Common myeloid progenitor, CD34-positive (primary cell): ENCODE measurements at regions not wholly inside any gene's neighbourhood (a gene's known extent, or its start where the extent isn't known, plus 50 kb on each side); places are given as distances from the start of the nearest gene placed in this dataset.

Source experiments
- CTCF ChIA-PET: fragments of 350-600 bp; sonication (Branson Sonifier 250); formaldehyde crosslinking; loops from one replicate; lab custom pipeline; 2021; ENCODE audit warnings: antibody characterized with exemption; lab: Charles Lee
- POLR2A ChIA-PET: fragments of 350-600 bp; sonication (Branson Sonifier 250); formaldehyde crosslinking; loops from one replicate; lab custom pipeline; 2021; ENCODE audit warnings: antibody characterized with exemption; lab: Charles Lee
- DNase-seq, 3 donors: peaks; one replicate each; pipeline versions ENCODE4 v3.0.0 to v3.0.0-alpha.2; 2013
- H3K27ac ChIP-seq, 2 experiments: 1 replicate in 1 of 2; 2 replicates in 1 of 2; pipeline ENCODE4 v1.7.0; 2013; ENCODE audit warnings: inconsistent platforms in 2 of 2, low read length in 2 of 2, mild to moderate bottlenecking in 2 of 2, low read depth in 1 of 2, moderate library complexity in 1 of 2; ENCODE audit not compliant: severe bottlenecking in 2 of 2, insufficient read depth in 1 of 2, poor library complexity in 1 of 2
- H3K27me3 ChIP-seq, 5 experiments: replicated peaks in 2 of 5; 1 replicate in 3 of 5; 2 replicates in 2 of 5; pipeline versions ENCODE4 v1.6.1 to v1.7.0; 2013; ENCODE audit warnings: low read length in 4 of 5, mild to moderate bottlenecking in 2 of 5, moderate library complexity in 2 of 5, inconsistent platforms in 1 of 5; ENCODE audit not compliant: insufficient read depth in 5 of 5, control insufficient read depth in 4 of 5
- H3K36me3 ChIP-seq, 4 experiments: 1 replicate in 2 of 4; 2 replicates in 2 of 4; pipeline versions ENCODE4 v1.6.1 to v1.7.0; 2013; ENCODE audit warnings: low read length in 3 of 4, control low read depth in 1 of 4, mild to moderate bottlenecking in 1 of 4; ENCODE audit not compliant: control insufficient read depth in 4 of 4, insufficient read depth in 4 of 4
- H3K4me1 ChIP-seq, 4 experiments: 1 replicate in 3 of 4; 2 replicates in 1 of 4; pipeline versions ENCODE4 v1.6.1 to v1.7.1; 2013; ENCODE audit warnings: low read length in 3 of 4, mild to moderate bottlenecking in 3 of 4, control low read depth in 1 of 4, inconsistent platforms in 1 of 4, moderate library complexity in 1 of 4; ENCODE audit not compliant: control insufficient read depth in 4 of 4, insufficient read depth in 4 of 4; ENCODE audit errors: control extremely low read depth in 1 of 4
- H3K4me3 ChIP-seq, 7 experiments: 1 replicate in 4 of 7; 2 replicates in 3 of 7; pipeline versions ENCODE4 v1.5.1 to v1.7.0; 2013; ENCODE audit warnings: mild to moderate bottlenecking in 7 of 7, low read length in 6 of 7, moderate library complexity in 6 of 7, inconsistent platforms in 2 of 7, low read depth in 2 of 7, control low read depth in 1 of 7; ENCODE audit not compliant: insufficient read depth in 4 of 7, control insufficient read depth in 1 of 7; ENCODE audit errors: extremely low read depth in 1 of 7
- H3K9me3 ChIP-seq, 5 experiments: 1 replicate in 4 of 5; 2 replicates in 1 of 5; pipeline versions ENCODE4 v1.6.1 to v1.7.1; 2013; ENCODE audit warnings: low read length in 4 of 5, mild to moderate bottlenecking in 2 of 5, inconsistent platforms in 1 of 5, low read depth in 1 of 5, moderate library complexity in 1 of 5; ENCODE audit not compliant: control insufficient read depth in 4 of 5, insufficient read depth in 2 of 5; ENCODE audit errors: control extremely low read depth in 1 of 5
- WGBS: methylation state at CpG from one replicate; pipeline ENCODE4 v1.1.5; 2013; ENCODE audit not compliant: insufficient coverage; 5-methylcytosine and 5-hydroxymethylcytosine counted together

- POLR2A ChIA-PET = no interaction called here
- no peak overlapping the region for H3K4me3 ChIP-seq
- H3K27me3 ChIP-seq = no peaks in the 10 kb centered on the region
- no peaks in the 10 kb centered on the region for H3K4me1 ChIP-seq
- CTCF ChIA-PET = no interaction called here
- H3K27ac ChIP-seq = no peak overlapping the region
- 100% methylated on average over 1 of the region's 1 CpG for WGBS
- H3K9me3 ChIP-seq = no peaks in the 10 kb centered on the region
- no peak for DNase-seq
- H3K36me3 ChIP-seq = no peaks in the 10 kb centered on the region
Measured at GRCh38 chr13:67285611-67286010, 55.5 kb upstream of the PCDH9 start.

GRCh38 chr13:67283637-67284036 is 53.5 kb upstream of the PCDH9 start:
- no peaks in the 10 kb centered on the region for H3K4me1 ChIP-seq
- 100% methylated on average over 1 of the region's 2 CpGs for WGBS
- H3K4me3 ChIP-seq = no peak overlapping the region
- no peaks in the 10 kb centered on the region for H3K27me3 ChIP-seq
- ChIA-PET POLR2A (no interaction called here), CTCF (no interaction called here)
- H3K9me3 ChIP-seq = no peaks in the 10 kb centered on the region
- H3K36me3 ChIP-seq = no peaks in the 10 kb centered on the region
- no peak overlapping the region for H3K27ac ChIP-seq
- DNase-seq = no peak

DNA sequence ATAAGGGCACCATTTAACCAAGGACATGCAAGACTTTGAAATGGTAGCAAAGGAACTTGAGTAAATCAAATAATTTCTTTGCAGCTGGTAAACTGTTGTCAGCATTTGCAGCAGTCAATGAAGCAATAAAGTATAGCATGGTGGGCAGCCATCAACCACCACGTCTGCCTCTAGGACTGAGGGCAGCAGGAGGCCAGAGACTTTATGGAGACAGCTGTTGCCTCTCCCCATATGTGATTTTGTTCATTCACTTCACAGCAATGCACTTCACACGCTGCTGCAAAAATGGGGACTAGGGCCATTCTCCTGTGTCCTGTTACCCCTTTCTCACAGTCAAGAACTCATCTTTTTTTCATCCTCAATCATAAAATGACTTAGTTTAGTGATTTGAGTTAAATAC is 51.3 kb upstream of the PCDH9 start:
- no peaks in the 10 kb centered on the region for H3K4me1 ChIP-seq
- 100% methylated on average over 2 of the region's 2 CpGs for WGBS
- CTCF ChIA-PET = no interaction called here

More for the DNA sequence above, 51.3 kb upstream of the PCDH9 start:
- Histone ChIP-seq H3K36me3 (no peaks in the 10 kb centered on the region), H3K27ac (no peak overlapping the region), H3K4me3 (no peak overlapping the region), H3K9me3 (peaks cover 0 to 2% (median 0%) of the 10 kb centered on the region in 5 experiments), H3K27me3 (no peaks in the 10 kb centered on the region)
- POLR2A ChIA-PET = no interaction called here
- no peak for DNase-seq
